Breast epithelium (tissue), 4 donors: ENCODE measurements at regions not wholly inside any gene's neighbourhood (a gene's known extent, or its start where the extent isn't known, plus 50 kb on each side); places are given as distances from the start of the nearest gene placed in this dataset.

Experiments
- DNase-seq, 2 donors: peaks; one replicate each; pipeline ENCODE4 v3.0.0-alpha.2; 2019; ENCODE audit warnings: low spot score in 2 of 2
- H3K27ac ChIP-seq, 2 donors: fragments of 200-600 bp; sonication (generic) in 1 of 2; one replicate each; pipeline ENCODE4 v1.5.1; 2016 to 2019; ENCODE audit warnings: mild to moderate bottlenecking in 1 of 2
- H3K27me3 ChIP-seq, 2 donors: fragments of 200-600 bp; sonication (generic) in 1 of 2; one replicate each; pipeline versions ENCODE4 v1.5.1 to v1.6.0; 2017 to 2019; ENCODE audit warnings: control low read depth in 1 of 2, mild to moderate bottlenecking in 1 of 2
- H3K36me3 ChIP-seq: fragments of 200-600 bp; one replicate; pipeline ENCODE4 v1.5.1; 2019
- H3K4me1 ChIP-seq, 2 donors: fragments of 200-600 bp; sonication (generic); one replicate each; pipeline ENCODE4 v1.5.1; 2016 to 2019; ENCODE audit warnings: control low read depth in 1 of 2
- H3K4me3 ChIP-seq, 3 donors: fragments of 200-600 bp; sonication (generic); 1 replicate in 2 of 3; 2 replicates in 1 of 3; pipeline ENCODE4 v1.5.1; 2016 to 2019; ENCODE audit warnings: mild to moderate bottlenecking in 3 of 3, moderate library complexity in 2 of 3
- H3K9me3 ChIP-seq, 2 donors: fragments of 200-600 bp; sonication (generic) in 1 of 2; one replicate each; pipeline ENCODE4 v1.5.1; 2016 to 2019; ENCODE audit warnings: control low read depth in 1 of 2
- CTCF ChIP-seq, 3 donors: fragments of 450-650 bp; IDR thresholded peaks; one replicate each; pipeline ENCODE4 v1.5.1; 2016 to 2017; ENCODE audit warnings: antibody characterized with exemption in 3 of 3, mild to moderate bottlenecking in 3 of 3, moderate library complexity in 3 of 3
- POLR2A ChIP-seq: fragments of 450-650 bp; IDR thresholded peaks from one replicate; pipeline ENCODE4 v1.6.1; 2016; ENCODE audit warnings: antibody characterized with exemption, mild to moderate bottlenecking, moderate library complexity
- POLR2AphosphoS5 ChIP-seq, 3 donors: sonication (generic); formaldehyde crosslinking; IDR thresholded peaks; one replicate each; pipeline ENCODE4 v1.6.1; 2017; ENCODE audit warnings: antibody characterized with exemption in 3 of 3
- intact Hi-C: fragments of 100-400 bp; cut with DNase I; formaldehyde crosslinking; loops from one replicate; pipeline ENCODE4 v1.15.1; 2023; ENCODE audit warnings: low total_unique reads

DNA sequence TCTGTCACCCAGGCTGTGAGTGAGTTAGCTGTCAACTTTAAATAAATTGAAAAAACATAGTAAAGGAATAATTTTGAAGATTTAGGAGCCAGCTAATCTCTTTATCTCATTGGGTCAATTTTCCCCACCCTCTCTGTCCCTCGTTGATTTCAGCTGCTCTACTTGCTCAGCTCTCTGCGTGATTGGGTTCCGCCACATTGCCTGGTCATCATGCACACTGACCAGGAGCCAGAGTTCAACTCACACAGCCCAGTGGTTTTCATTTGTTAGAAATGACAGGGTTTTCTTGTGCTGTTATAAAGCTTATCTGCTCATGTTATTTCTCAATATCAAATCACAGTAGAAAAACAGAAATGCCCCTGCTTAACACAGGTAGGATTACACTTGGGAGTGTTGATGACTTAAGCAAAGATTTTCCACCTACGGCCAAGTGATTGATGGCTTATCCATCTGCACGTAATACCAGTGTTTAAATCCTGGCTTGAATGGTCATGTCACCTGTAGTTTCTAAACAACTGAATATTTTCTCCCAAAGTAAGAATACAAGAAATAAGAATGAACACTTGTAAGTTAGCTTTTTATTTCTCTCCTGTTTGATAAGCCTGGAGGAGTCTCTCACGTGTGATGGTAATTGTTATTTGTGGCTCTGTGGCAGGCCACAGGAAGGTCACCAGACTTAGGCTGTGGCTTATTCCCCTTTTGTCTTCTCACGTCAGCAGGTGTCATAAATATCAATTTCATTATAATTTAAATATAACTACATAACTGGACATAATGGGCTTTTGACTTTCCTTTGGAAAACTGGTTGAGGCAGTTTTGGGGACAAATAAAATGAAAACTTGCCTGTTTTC lies 367.2 kb upstream of the DDHD1 start:
- no peaks in the 10 kb centered on the region for H3K36me3 ChIP-seq
- intact Hi-C loops = loop anchor here (10.0 kb wide), 1 partner anchor 1566 kb away; no protein-coding TSS in a partner anchor
- no peak overlapping the region for H3K4me3 ChIP-seq
- DNase-seq = no peak
- no peaks in the 10 kb centered on the region for H3K9me3 ChIP-seq
- H3K4me1 ChIP-seq = no peaks in the 10 kb centered on the region
- no peaks in the 10 kb centered on the region for H3K27me3 ChIP-seq
- no peak for TF ChIP-seq POLR2A
- TF ChIP-seq POLR2AphosphoS5 (IDR thresholded peaks at IDR 0.05) = no peak
- TF ChIP-seq CTCF (IDR thresholded peaks at IDR 0.05) = no peak
- H3K27ac ChIP-seq = no peak overlapping the region

DNA sequence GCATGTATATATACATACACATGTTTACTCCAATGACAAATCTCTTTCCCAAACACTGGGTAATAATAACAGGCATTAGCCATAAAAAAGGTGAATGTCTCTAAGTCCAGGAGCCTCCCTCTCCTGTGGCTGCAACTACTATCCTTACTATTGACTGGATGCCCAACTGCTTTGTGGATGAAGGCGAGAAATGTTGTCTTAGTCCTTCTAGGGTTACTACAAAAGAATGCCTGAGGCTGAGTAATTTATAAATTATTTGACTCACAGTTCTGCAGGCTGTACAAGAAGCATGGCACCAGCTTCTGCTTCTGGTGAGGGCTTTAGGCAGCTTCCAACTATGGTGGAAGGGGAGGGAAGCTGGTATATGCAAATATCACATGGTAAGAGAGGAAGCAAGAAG lies 366.0 kb upstream of the DDHD1 start:
- H3K4me1 ChIP-seq = no peaks in the 10 kb centered on the region
- no peak overlapping the region for H3K4me3 ChIP-seq
- no peaks in the 10 kb centered on the region for H3K27me3 ChIP-seq
- H3K36me3 ChIP-seq = no peaks in the 10 kb centered on the region
- TF ChIP-seq CTCF (IDR thresholded peaks at IDR 0.05) = no peak
- no peak for TF ChIP-seq POLR2A
- no peak for TF ChIP-seq POLR2AphosphoS5 (IDR thresholded peaks at IDR 0.05)
- no peak for DNase-seq
- H3K9me3 ChIP-seq = no peaks in the 10 kb centered on the region
- H3K27ac ChIP-seq = no peak overlapping the region
- intact Hi-C loops = no loop called here

GRCh38 chr14:53517270-53517960 lies 364.3 kb upstream of the DDHD1 start:
- no peaks in the 10 kb centered on the region for H3K27me3 ChIP-seq
- DNase-seq = no peak
- intact Hi-C loops = no loop called here
- no peaks in the 10 kb centered on the region for H3K9me3 ChIP-seq
- H3K4me1 ChIP-seq = no peaks in the 10 kb centered on the region
- no peaks in the 10 kb centered on the region for H3K36me3 ChIP-seq
- no peak overlapping the region for H3K4me3 ChIP-seq
- TF ChIP-seq POLR2AphosphoS5 (IDR thresholded peaks at IDR 0.05) (no peak), POLR2A (no peak), CTCF (IDR thresholded peaks at IDR 0.05) (no peak)
- H3K27ac ChIP-seq = no peak overlapping the region

DNA sequence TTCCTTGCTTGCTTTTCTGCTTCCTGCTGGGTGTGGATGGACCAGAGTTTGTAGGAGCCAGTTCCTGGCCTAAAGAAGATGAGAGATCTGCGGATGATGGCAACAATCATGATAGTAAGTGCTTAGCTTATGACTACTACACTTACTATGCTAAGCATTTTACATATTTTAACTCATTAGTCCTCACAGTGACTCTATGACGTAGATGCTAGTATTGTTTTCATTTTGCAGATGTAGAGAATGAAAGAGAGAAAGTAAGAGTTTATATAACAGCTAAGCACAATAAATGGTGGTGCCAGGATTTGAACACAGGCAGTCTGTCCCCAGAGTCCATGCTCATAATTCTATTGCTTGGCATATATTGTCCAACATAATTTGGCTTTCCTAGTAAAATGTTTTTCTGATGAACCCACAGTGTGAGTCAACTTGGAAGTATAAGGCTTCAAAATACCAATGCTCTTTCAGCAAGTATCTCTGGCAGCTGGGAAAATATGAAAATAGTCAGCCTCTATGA lies 363.2 kb upstream of the DDHD1 start:
- Histone ChIP-seq H3K4me1 (no peaks in the 10 kb centered on the region), H3K9me3 (no peaks in the 10 kb centered on the region), H3K27ac (no peak overlapping the region), H3K36me3 (no peaks in the 10 kb centered on the region), H3K4me3 (no peak overlapping the region), H3K27me3 (no peaks in the 10 kb centered on the region)
- TF ChIP-seq POLR2AphosphoS5 (IDR thresholded peaks at IDR 0.05) = no peak
- no peak for TF ChIP-seq CTCF (IDR thresholded peaks at IDR 0.05)
- TF ChIP-seq POLR2A = no peak
- intact Hi-C loops = no loop called here
- no peak for DNase-seq

GRCh38 chr14:53515276-53515675 lies 362.2 kb upstream of the DDHD1 start:
- Histone ChIP-seq H3K4me1 (no peaks in the 10 kb centered on the region), H3K27me3 (no peaks in the 10 kb centered on the region), H3K9me3 (no peaks in the 10 kb centered on the region), H3K36me3 (no peaks in the 10 kb centered on the region), H3K27ac (no peak overlapping the region), H3K4me3 (no peak overlapping the region)
- TF ChIP-seq POLR2A = no peak
- no peak for TF ChIP-seq CTCF (IDR thresholded peaks at IDR 0.05)
- no peak for TF ChIP-seq POLR2AphosphoS5 (IDR thresholded peaks at IDR 0.05)
- intact Hi-C loops = no loop called here
- no peak for DNase-seq
